HEK293 (cell line): ENCODE measurements at regions not wholly inside any gene's neighbourhood (a gene's known extent, or its start where the extent isn't known, plus 50 kb on each side); places are given as distances from the start of the nearest gene placed in this dataset.

Source experiments
- CTCF ChIA-PET: fragments of 350-600 bp; formaldehyde crosslinking; extraction: SDS; loops from one replicate; lab custom pipeline; 2021; ENCODE audit warnings: antibody characterized with exemption; lab: Yijun Ruan, JAX
- POLR2A ChIA-PET: fragments of 300-600 bp; formaldehyde crosslinking; extraction: SDS; loops from one replicate; lab custom pipeline; 2020; ENCODE audit warnings: antibody characterized with exemption, inconsistent platforms; lab: Yijun Ruan, JAX
- H3K27ac ChIP-seq: fragments of 200-500 bp; sonication (Bioruptor generic); 2 replicates; pipeline ENCODE4 v1.5.1; 2014; ENCODE audit warnings: low read depth, low read length, control low read depth, inconsistent platforms; ENCODE audit errors: extremely low read depth
- H3K36me3 ChIP-seq, 2 experiments: fragments of 200-500 bp in 1 of 2; sonication (Bioruptor generic) in 1 of 2; 1 replicate in 1 of 2; 2 replicates in 1 of 2; pipeline ENCODE4 v1.5.1; 2014 to 2017; ENCODE audit warnings: inconsistent platforms in 2 of 2, low read length in 2 of 2; ENCODE audit not compliant: control insufficient read depth in 2 of 2, insufficient read depth in 1 of 2
- H3K4me1 ChIP-seq: fragments of 200-500 bp; sonication (Bioruptor generic); 2 replicates; pipeline ENCODE4 v1.5.1; 2014; ENCODE audit warnings: mild to moderate bottlenecking, low read length, inconsistent platforms; ENCODE audit not compliant: control insufficient read depth, insufficient read depth
- H3K4me3 ChIP-seq: 2 replicates; pipeline ENCODE4 v1.5.1; 2011; ENCODE audit warnings: low read depth, mild to moderate bottlenecking, control low read depth, low read length, moderate library complexity
- H3K9me3 ChIP-seq: fragments of 200-500 bp; sonication (Bioruptor generic); 2 replicates; pipeline ENCODE4 v1.5.1; 2014; ENCODE audit warnings: low read depth, low read length, inconsistent platforms; ENCODE audit not compliant: control insufficient read depth, insufficient read depth
- GLI2 ChIP-seq: fragments of 450-650 bp; formaldehyde crosslinking; IDR thresholded peaks from 2 replicates; pipeline ENCODE4; 2017; ENCODE audit warnings: missing biosample characterization, missing genetic modification characterization, low read depth, borderline replicate concordance
- IKZF3 ChIP-seq: fragments of 450-650 bp; IDR thresholded peaks from 2 replicates; pipeline ENCODE4 v1.5.0; 2018; ENCODE audit warnings: missing biosample characterization, mild to moderate bottlenecking, missing genetic modification characterization, moderate library complexity
- INSM2 ChIP-seq: fragments of 450-650 bp; formaldehyde crosslinking; IDR thresholded peaks from 2 replicates; pipeline ENCODE4 v1.5.1; 2016; ENCODE audit warnings: missing biosample characterization, missing genetic modification characterization
- OSR2 ChIP-seq: fragments of 450-650 bp; formaldehyde crosslinking; IDR thresholded peaks from 2 replicates; pipeline ENCODE4 v1.5.1; 2016; ENCODE audit warnings: missing biosample characterization, missing genetic modification characterization
- PRDM4 ChIP-seq: fragments of 450-650 bp; formaldehyde crosslinking; IDR thresholded peaks from 2 replicates; pipeline ENCODE4 v1.5.1; 2017; ENCODE audit warnings: missing biosample characterization, missing genetic modification characterization
- PRDM6 ChIP-seq: fragments of 450-650 bp; formaldehyde crosslinking; IDR thresholded peaks from 2 replicates; pipeline ENCODE4 v1.5.1; 2017; ENCODE audit warnings: missing biosample characterization, missing genetic modification characterization
- REST ChIP-seq: fragments of 450-650 bp; formaldehyde crosslinking; IDR thresholded peaks from 2 replicates; pipeline ENCODE4 v1.5.1; 2016; ENCODE audit warnings: missing biosample characterization, missing genetic modification characterization
- SCRT1 ChIP-seq: fragments of 450-650 bp; formaldehyde crosslinking; IDR thresholded peaks from 2 replicates; pipeline ENCODE4 v1.5.1; 2016; ENCODE audit warnings: missing biosample characterization, missing genetic modification characterization, borderline replicate concordance
- SCRT2 ChIP-seq: fragments of 450-650 bp; formaldehyde crosslinking; IDR thresholded peaks from 2 replicates; pipeline ENCODE4 v1.5.1; 2016; ENCODE audit warnings: missing biosample characterization, missing genetic modification characterization
- SP3 ChIP-seq: fragments of 450-650 bp; formaldehyde crosslinking; IDR thresholded peaks from 2 replicates; pipeline ENCODE4 v1.5.1; 2016; ENCODE audit warnings: missing biosample characterization, missing genetic modification characterization
- SP7 ChIP-seq: fragments of 450-650 bp; formaldehyde crosslinking; IDR thresholded peaks from 2 replicates; pipeline ENCODE4 v1.5.1; 2016; ENCODE audit warnings: missing biosample characterization, missing genetic modification characterization
- WT1 ChIP-seq: fragments of 450-650 bp; formaldehyde crosslinking; IDR thresholded peaks from 2 replicates; pipeline ENCODE4 v1.5.1; 2016; ENCODE audit warnings: missing biosample characterization, missing genetic modification characterization
- ZBTB17 ChIP-seq: fragments of 450-650 bp; formaldehyde crosslinking; IDR thresholded peaks from 2 replicates; pipeline ENCODE4 v1.5.1; 2016; ENCODE audit warnings: missing biosample characterization, missing genetic modification characterization
- ZBTB8A ChIP-seq: fragments of 450-650 bp; formaldehyde crosslinking; IDR thresholded peaks from 2 replicates; pipeline ENCODE4 v1.5.1; 2016; ENCODE audit warnings: missing biosample characterization, missing genetic modification characterization
- ZNF157 ChIP-seq: fragments of 450-650 bp; formaldehyde crosslinking; IDR thresholded peaks from 2 replicates; pipeline ENCODE4 v1.5.1; 2016; ENCODE audit warnings: missing biosample characterization, missing genetic modification characterization
- ZNF202 ChIP-seq: fragments of 450-650 bp; formaldehyde crosslinking; IDR thresholded peaks from 2 replicates; pipeline ENCODE4 v1.5.1; 2016; ENCODE audit warnings: missing biosample characterization, missing genetic modification characterization, borderline replicate concordance
- ZNF239 ChIP-seq: fragments of 450-650 bp; formaldehyde crosslinking; IDR thresholded peaks from 2 replicates; pipeline ENCODE4 v1.5.1; 2016; ENCODE audit warnings: missing biosample characterization, missing genetic modification characterization
- ZNF335 ChIP-seq: fragments of 450-650 bp; formaldehyde crosslinking; conservative IDR thresholded peaks from 2 replicates; pipeline ENCODE4 v1.5.1; 2016; ENCODE audit warnings: missing biosample characterization, missing genetic modification characterization
- ZNF426 ChIP-seq: fragments of 450-650 bp; formaldehyde crosslinking; IDR thresholded peaks from 2 replicates; pipeline ENCODE4 v1.5.1; 2017; ENCODE audit warnings: missing biosample characterization, missing genetic modification characterization, mild to moderate bottlenecking, inconsistent platforms, moderate library complexity
- ZNF488 ChIP-seq: fragments of 450-650 bp; formaldehyde crosslinking; IDR thresholded peaks from 2 replicates; pipeline ENCODE4 v1.5.1; 2016; ENCODE audit warnings: missing biosample characterization, missing genetic modification characterization
- ZNF501 ChIP-seq: fragments of 450-650 bp; formaldehyde crosslinking; IDR thresholded peaks from 2 replicates; pipeline ENCODE4 v1.5.1; 2016; ENCODE audit warnings: missing biosample characterization, missing genetic modification characterization
- ZNF549 ChIP-seq: fragments of 450-650 bp; IDR thresholded peaks from 2 replicates; pipeline ENCODE4 v1.5.1; 2018; ENCODE audit warnings: missing biosample characterization, missing genetic modification characterization, mild to moderate bottlenecking, inconsistent platforms, moderate library complexity
- ZNF561 ChIP-seq: fragments of 450-650 bp; IDR thresholded peaks from 2 replicates; pipeline ENCODE4 v1.5.1; 2018; ENCODE audit warnings: missing biosample characterization, missing genetic modification characterization, borderline replicate concordance
- ZNF596 ChIP-seq: fragments of 450-650 bp; IDR thresholded peaks from 2 replicates; pipeline ENCODE4 v1.5.0; 2018; ENCODE audit warnings: missing biosample characterization, mild to moderate bottlenecking, missing genetic modification characterization, moderate library complexity
- ZNF610 ChIP-seq: fragments of 450-650 bp; formaldehyde crosslinking; IDR thresholded peaks from 2 replicates; pipeline ENCODE4 v1.5.1; 2016; ENCODE audit warnings: missing biosample characterization, missing genetic modification characterization, borderline replicate concordance
- ZNF629 ChIP-seq: fragments of 450-650 bp; formaldehyde crosslinking; IDR thresholded peaks from 2 replicates; pipeline ENCODE4 v1.5.1; 2017; ENCODE audit warnings: missing biosample characterization, missing genetic modification characterization
- ZNF843 ChIP-seq: fragments of 450-650 bp; formaldehyde crosslinking; IDR thresholded peaks from 2 replicates; pipeline ENCODE4 v1.5.1; 2016; ENCODE audit warnings: missing biosample characterization, missing genetic modification characterization
- ZSCAN30 ChIP-seq: fragments of 450-650 bp; IDR thresholded peaks from 2 replicates; pipeline ENCODE4 v1.5.1; 2018; ENCODE audit warnings: missing biosample characterization, mild to moderate bottlenecking, missing genetic modification characterization, moderate library complexity
- ZXDB ChIP-seq: fragments of 450-650 bp; formaldehyde crosslinking; IDR thresholded peaks from 2 replicates; pipeline ENCODE4 v1.5.1; 2016; ENCODE audit warnings: missing biosample characterization, missing genetic modification characterization

- Histone ChIP-seq H3K27ac (no peak overlapping the region), H3K36me3 (no peaks in the 10 kb centered on the region), H3K4me3 (no peak overlapping the region), H3K4me1 (no peaks in the 10 kb centered on the region), H3K9me3 (no peaks in the 10 kb centered on the region)
- CTCF ChIA-PET = interaction anchor here (0.6 kb wide), 1 partner anchor 847 kb away, joined by 3 read pairs; no protein-coding TSS in a partner anchor
- POLR2A ChIA-PET = no interaction called here
- no peak for TF ChIP-seq ZNF239 (tag by site-specific recombination)
- TF ChIP-seq ZNF843 (tag by site-specific recombination) = peak; percentile 88
- TF ChIP-seq ZNF488 = no peak
- no peak for TF ChIP-seq ZNF501 (tag by site-specific recombination)
- peak; percentile 9; the same call in 1 of the 2 replicates for TF ChIP-seq ZBTB8A (tag by site-specific recombination)
- peak; percentile 67; the same call in 1 of the 2 replicates for TF ChIP-seq ZNF561
- peak; percentile 60 for TF ChIP-seq SP7
- TF ChIP-seq ZXDB (tag by site-specific recombination) = 0 out of 2 replicates have a peak, but pooled peaks have one; percentile 34
- no peak for TF ChIP-seq SP3 (tag by site-specific recombination)
- peak; percentile 76 for TF ChIP-seq ZNF596
- TF ChIP-seq ZBTB17 (tag by site-specific recombination) = peak; percentile 78
- peak; percentile 95 for TF ChIP-seq ZNF335 (tag by site-specific recombination)
- TF ChIP-seq ZNF202 (tag by site-specific recombination) = no peak
- peak; percentile 56; the same call in 1 of the 2 replicates for TF ChIP-seq INSM2 (tag by site-specific recombination)
- peak; percentile 92 for TF ChIP-seq PRDM6
- peak; percentile 98 for TF ChIP-seq OSR2
- 0 out of 2 replicates have a peak, but pooled peaks have one; percentile 33 for TF ChIP-seq ZNF610
- TF ChIP-seq SCRT2 (tag by site-specific recombination) = peak; percentile 82; the same call in 1 of the 2 replicates
- peak; percentile 8; the same call in 1 of the 2 replicates for TF ChIP-seq GLI2 (tag by site-specific recombination)
- TF ChIP-seq PRDM4 (tag by site-specific recombination) = peak; percentile 67; the same call in 1 of the 2 replicates
- peak; percentile 93 for TF ChIP-seq IKZF3
- no peak for TF ChIP-seq ZNF549 (tag by site-specific recombination)
- no peak for TF ChIP-seq ZNF426 (tag by site-specific recombination)
- TF ChIP-seq SCRT1 (tag by site-specific recombination) = peak; percentile 87; the same call in 1 of the 2 replicates
- TF ChIP-seq WT1 (tag by site-specific recombination) = peak; percentile 98
- TF ChIP-seq ZNF157 (tag by site-specific recombination) = no peak
- TF ChIP-seq REST (tag by site-specific recombination) = no peak
- TF ChIP-seq ZSCAN30 (tag by site-specific recombination) = 0 out of 2 replicates have a peak, but pooled peaks have one; percentile 50
- TF ChIP-seq ZNF629 (tag by site-specific recombination) = peak; percentile 49; the same call in 1 of the 2 replicates
These were observed 162.3 kb downstream of the ZNF281 start for GRCh38 chr1:200247518-200247917.
